ENCODE measurements at regions not wholly inside any gene's neighbourhood (a gene's known extent, or its start where the extent isn't known, plus 50 kb on each side); places are given as distances from the start of the nearest gene placed in this dataset.

GRCh38 chr5:57710126-57710525 lies 227.5 kb upstream of the ACTBL2 start:
- no peak for ATAC-seq
- no peaks in the 10 kb centered on the region for H3K4me1 ChIP-seq (ENCODE audit: control insufficient read depth, insufficient read depth, low read length)
- ChIA-PET CTCF (no interaction called here), POLR2A (no interaction called here)
- H3K9me3 ChIP-seq (ENCODE audit: control insufficient read depth, insufficient read depth, low read depth, low read length): peaks cover 9% of the 10 kb centered on the region; the same call in 1 of the 2 replicates
- H3K36me3 ChIP-seq (ENCODE audit: control insufficient read depth, insufficient read depth, low read length): no peaks in the 10 kb centered on the region
- peak overlapping the region; percentile 32; the same call in 1 of the 2 replicates for H3K27ac ChIP-seq (ENCODE audit: low read length)
- TF ChIP-seq SIN3A (IDR thresholded peaks at IDR 0.05; ENCODE audit: borderline replicate concordance, insufficient read depth, low read depth, low read length) (no peak), CTCF (IDR thresholded peaks at IDR 0.05) (no peak), REST (IDR thresholded peaks at IDR 0.05; ENCODE audit: insufficient read depth in 1 of 2, low read depth in 2 of 2, low read length in 1 of 2) (no peak), TCF7L2 (IDR thresholded peaks at IDR 0.05; ENCODE audit: low read depth, low read length) (no peak), POLR2AphosphoS5 (IDR thresholded peaks at IDR 0.05; ENCODE audit: low read depth, low read length) (no peak)
- no TSS peak for BruUV-seq (replicated peaks)
- intact Hi-C loops (cut with micrococcal nuclease; ENCODE audit: unreplicated experiment): no loop called here
- no peak for DNase-seq (ENCODE audit: low read depth, low spot score)
- in situ Hi-C loops (cut with HindIII; ENCODE audit: low pct_unique_long_range_greater_than_20kb, low sequenced_read_pairs): no loop called here
- no peaks in the 10 kb centered on the region for H3K27me3 ChIP-seq (ENCODE audit: control insufficient read depth, insufficient read depth, low read length)
- H3K4me3 ChIP-seq (ENCODE audit: low read depth in 2 of 2, low read length in 2 of 2): no peak overlapping the region

GRCh38 chr5:57705769-57706168 lies 223.2 kb upstream of the ACTBL2 start:
- no TSS peak for BruUV-seq (replicated peaks)
- no peak overlapping the region for H3K4me3 ChIP-seq (ENCODE audit: low read depth in 2 of 2, low read length in 2 of 2)
- peaks cover 3% of the 10 kb centered on the region; the same call in 1 of the 2 replicates for H3K4me1 ChIP-seq (ENCODE audit: control insufficient read depth, insufficient read depth, low read length)
- intact Hi-C loops (cut with micrococcal nuclease; ENCODE audit: unreplicated experiment) (no loop called here), in situ Hi-C loops (cut with HindIII; ENCODE audit: low pct_unique_long_range_greater_than_20kb, low sequenced_read_pairs) (no loop called here)
- peak overlapping the region; percentile 71; the same call in 1 of the 2 replicates for H3K27ac ChIP-seq (ENCODE audit: low read length)
- H3K9me3 ChIP-seq (ENCODE audit: control insufficient read depth, insufficient read depth, low read depth, low read length): peaks cover 10% of the 10 kb centered on the region; the same call in 1 of the 2 replicates
- H3K27me3 ChIP-seq (ENCODE audit: control insufficient read depth, insufficient read depth, low read length): no peaks in the 10 kb centered on the region
- no peak for TF ChIP-seq REST (IDR thresholded peaks at IDR 0.05; ENCODE audit: insufficient read depth in 1 of 2, low read depth in 2 of 2, low read length in 1 of 2)
- TF ChIP-seq SIN3A (IDR thresholded peaks at IDR 0.05; ENCODE audit: borderline replicate concordance, insufficient read depth, low read depth, low read length): no peak
- TF ChIP-seq CTCF (IDR thresholded peaks at IDR 0.05): no peak
- TF ChIP-seq TCF7L2 (IDR thresholded peaks at IDR 0.05; ENCODE audit: low read depth, low read length): no peak
- no peak for TF ChIP-seq POLR2AphosphoS5 (IDR thresholded peaks at IDR 0.05; ENCODE audit: low read depth, low read length)
- no peak for DNase-seq (ENCODE audit: low read depth, low spot score)
- H3K36me3 ChIP-seq (ENCODE audit: control insufficient read depth, insufficient read depth, low read length): no peaks in the 10 kb centered on the region; the same call in 1 of the 2 replicates
- no peak for ATAC-seq
- CTCF ChIA-PET: no interaction called here
- POLR2A ChIA-PET: interaction anchor here (0.7 kb wide), 1 partner anchor 347 kb away, joined by 4 read pairs; no protein-coding TSS in a partner anchor

Measured in Panc1 (cell line).